ENCODE measurements at regions not wholly inside any gene's neighbourhood (a gene's known extent, or its start where the extent isn't known, plus 50 kb on each side); places are given as distances from the start of the nearest gene placed in this dataset.

DNA sequence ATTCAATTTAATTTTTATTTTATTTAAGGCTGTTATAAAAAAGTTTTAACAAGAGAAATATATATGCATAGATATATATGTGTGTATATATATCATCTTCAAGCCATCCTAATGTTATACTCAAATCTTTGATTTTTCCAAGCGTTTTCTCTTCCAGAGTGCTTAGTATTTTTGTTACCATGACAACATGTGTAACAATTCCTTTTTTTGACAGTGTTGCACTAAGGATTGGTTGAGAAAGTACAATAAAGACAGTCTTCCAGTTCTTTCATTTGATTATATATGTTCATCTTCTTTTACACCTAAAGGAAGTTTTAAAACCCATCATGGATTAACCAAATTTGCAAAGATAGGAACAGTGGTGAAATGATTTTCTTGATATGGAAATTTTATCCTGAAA, 171.7 kb downstream of the KLF6 start:
- TF ChIP-seq, protein P1, sequence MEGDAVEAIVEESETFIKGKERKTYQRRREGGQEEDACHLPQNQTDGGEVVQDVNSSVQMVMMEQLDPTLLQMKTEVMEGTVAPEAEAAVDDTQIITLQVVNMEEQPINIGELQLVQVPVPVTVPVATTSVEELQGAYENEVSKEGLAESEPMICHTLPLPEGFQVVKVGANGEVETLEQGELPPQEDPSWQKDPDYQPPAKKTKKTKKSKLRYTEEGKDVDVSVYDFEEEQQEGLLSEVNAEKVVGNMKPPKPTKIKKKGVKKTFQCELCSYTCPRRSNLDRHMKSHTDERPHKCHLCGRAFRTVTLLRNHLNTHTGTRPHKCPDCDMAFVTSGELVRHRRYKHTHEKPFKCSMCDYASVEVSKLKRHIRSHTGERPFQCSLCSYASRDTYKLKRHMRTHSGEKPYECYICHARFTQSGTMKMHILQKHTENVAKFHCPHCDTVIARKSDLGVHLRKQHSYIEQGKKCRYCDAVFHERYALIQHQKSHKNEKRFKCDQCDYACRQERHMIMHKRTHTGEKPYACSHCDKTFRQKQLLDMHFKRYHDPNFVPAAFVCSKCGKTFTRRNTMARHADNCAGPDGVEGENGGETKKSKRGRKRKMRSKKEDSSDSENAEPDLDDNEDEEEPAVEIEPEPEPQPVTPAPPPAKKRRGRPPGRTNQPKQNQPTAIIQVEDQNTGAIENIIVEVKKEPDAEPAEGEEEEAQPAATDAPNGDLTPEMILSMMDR (conservative IDR thresholded peaks at IDR 0.05; ENCODE audit: low read depth, low read length): no peak
- TF ChIP-seq EZH2 (IDR thresholded peaks at IDR 0.05; ENCODE audit: borderline replicate concordance, low read depth, low read length, poor library complexity, severe bottlenecking): no peak

All from A673 (cell line).